ENCODE measurements at regions not wholly inside any gene's neighbourhood (a gene's known extent, or its start where the extent isn't known, plus 50 kb on each side); places are given as distances from the start of the nearest gene placed in this dataset.
"Not testable (repeated sequence)": the region's sequence is repeated elsewhere in the genome, so short reads cannot be mapped to it uniquely, and the experiment has no call there.

- DNase-seq (ENCODE audit: extremely low read depth, low read depth) = no peak
- no peak for TF ChIP-seq CTCF (IDR thresholded peaks at IDR 0.05; ENCODE audit: low read depth, low read length)
Measured at GRCh38 chr3:187484547-187485295, 116.5 kb downstream of the RTP4 start.

DNA sequence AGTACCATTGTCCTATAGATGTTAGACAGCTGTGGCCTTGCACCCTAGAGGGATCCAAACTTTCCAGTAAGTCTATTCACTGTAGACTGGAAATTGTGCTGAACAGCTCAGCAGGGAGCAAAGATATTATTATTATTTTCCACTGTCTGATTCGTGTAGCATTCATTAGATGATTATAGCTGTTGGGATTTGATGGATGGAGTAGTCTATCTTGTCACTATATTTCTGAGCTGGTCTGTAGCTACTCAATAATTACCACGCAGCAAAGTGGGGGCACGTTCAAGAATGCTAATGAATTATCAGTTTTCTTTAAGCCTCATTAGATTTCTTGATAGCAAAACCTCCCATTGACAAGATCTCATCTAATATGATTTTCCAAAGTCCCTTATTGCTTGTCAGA, 113.2 kb downstream of the RTP4 start:
- TF ChIP-seq CTCF (IDR thresholded peaks at IDR 0.05; ENCODE audit: low read depth, low read length) = no peak
- DNase-seq (ENCODE audit: extremely low read depth, low read depth) = no peak

DNA sequence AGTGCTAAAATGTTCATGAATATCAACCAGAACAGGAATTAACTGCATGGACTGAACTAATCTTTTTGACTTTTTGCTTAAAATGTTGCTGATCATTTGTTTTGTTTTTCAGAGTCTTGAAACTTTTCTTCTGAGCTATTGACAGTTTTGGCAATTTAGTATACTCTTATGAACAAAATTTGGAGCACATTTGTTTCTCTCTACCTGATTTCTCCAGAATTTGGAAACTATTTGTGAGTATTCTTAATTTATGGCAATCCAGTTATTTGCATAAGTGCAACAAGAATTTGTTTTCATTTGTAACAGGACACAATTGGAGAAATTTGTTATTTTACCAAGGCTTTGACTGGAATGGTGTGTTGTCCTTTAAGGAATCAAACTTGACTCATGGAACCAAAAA, 107.4 kb downstream of the RTP4 start:
- not testable (repeated sequence) for DNase-seq (ENCODE audit: extremely low read depth, low read depth)

DNA sequence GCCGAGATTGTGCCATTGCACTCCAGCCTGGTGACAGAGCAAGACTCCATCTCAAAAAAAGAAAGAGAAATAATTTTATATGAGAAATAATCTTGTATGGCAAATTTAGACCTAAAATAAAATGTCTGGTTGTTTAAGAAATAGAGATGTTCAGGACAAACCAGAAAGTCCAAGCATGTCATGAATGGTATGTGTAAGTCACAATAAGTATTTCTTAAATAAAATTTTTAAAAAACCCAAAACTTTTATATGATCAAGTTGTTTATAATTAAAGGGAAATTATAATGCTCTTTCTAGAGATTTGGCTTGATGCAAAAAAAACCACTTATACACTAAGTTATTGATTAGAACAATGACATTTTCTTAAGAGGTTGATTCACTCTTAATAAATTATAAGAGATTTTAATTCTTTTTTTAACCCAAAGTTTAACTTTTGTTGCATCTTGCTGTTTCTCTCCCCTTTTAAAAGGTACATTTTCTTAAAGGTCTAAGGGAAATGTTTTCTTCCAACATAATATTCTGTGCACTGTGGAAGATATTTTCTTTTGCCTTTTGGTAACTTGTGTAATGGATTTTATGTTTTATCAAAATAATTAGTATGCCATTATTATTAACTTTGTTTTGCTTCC, 105.7 kb downstream of the RTP4 start:
- no peak for DNase-seq (ENCODE audit: extremely low read depth, low read depth)

DNA sequence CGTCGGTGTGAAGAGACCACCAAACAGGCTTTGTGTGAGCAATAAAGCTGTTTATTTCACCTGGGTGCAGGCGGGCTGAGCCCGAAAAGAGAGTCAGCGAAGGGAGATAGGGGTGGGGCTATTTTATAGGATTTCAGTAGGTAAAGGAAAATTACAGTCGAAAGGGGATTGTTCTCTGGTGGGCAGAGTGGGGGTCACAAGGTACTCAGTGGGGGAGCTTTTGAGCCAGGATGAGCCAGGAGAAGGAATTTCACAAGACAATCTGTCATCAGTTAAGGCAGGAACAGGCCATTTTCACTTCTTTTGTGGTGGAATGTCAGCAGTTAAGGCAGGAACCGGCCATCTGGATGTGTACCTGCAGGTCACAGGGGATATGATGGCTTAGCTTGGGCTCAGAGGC, 98.1 kb downstream of the RTP4 start:
- DNase-seq (ENCODE audit: extremely low read depth, low read depth) = not testable (repeated sequence)

More for the DNA sequence above, 105.7 kb downstream of the RTP4 start:
- TF ChIP-seq CTCF (IDR thresholded peaks at IDR 0.05; ENCODE audit: low read depth, low read length) = no peak

GRCh38 chr3:187465503-187465902, 97.3 kb downstream of the RTP4 start:
- no peak for DNase-seq (ENCODE audit: extremely low read depth, low read depth)
- no peak for TF ChIP-seq CTCF (IDR thresholded peaks at IDR 0.05; ENCODE audit: low read depth, low read length)

DNA sequence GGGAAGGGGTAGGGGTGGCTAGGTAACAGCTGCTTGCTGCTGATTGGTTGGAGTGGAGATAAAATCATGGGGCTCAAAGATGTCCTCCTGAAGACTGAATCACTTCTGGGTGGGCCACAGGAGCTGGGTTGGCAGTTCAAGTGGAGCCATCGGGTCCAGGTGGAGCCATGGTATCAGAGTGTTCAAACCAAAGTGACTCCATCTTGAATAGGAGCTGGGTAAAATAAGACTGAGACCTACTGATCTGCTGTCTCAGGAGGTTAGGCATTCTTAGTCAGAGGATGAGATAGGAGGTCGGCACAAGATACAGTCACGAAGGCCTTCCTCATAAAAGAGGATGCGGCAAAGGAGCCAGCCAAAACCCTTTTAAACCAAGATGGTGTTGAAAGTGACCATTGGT, 96.5 kb downstream of the RTP4 start:
- DNase-seq (ENCODE audit: extremely low read depth, low read depth) = no peak
- TF ChIP-seq CTCF (IDR thresholded peaks at IDR 0.05; ENCODE audit: low read depth, low read length) = no peak

- TF ChIP-seq CTCF (IDR thresholded peaks at IDR 0.05; ENCODE audit: low read depth, low read length) = no peak
- DNase-seq (ENCODE audit: extremely low read depth, low read depth) = no peak
Measured at GRCh38 chr3:187458921-187459320, 90.7 kb downstream of the RTP4 start.

All from AG09319 (cell line).